NOMO-1 treated with DMSO at 0.1 percent for 48 hours (cell line): ENCODE measurements at regions not wholly inside any gene's neighbourhood (a gene's known extent, or its start where the extent isn't known, plus 50 kb on each side); places are given as distances from the start of the nearest gene placed in this dataset.
"Not testable (repeated sequence)": the region's sequence is repeated elsewhere in the genome, so short reads cannot be mapped to it uniquely, and the experiment has no call there.

Experiments
- DNase-seq: peaks from one replicate; lab custom pipeline; 2025; ENCODE audit not compliant: unreplicated experiment; lab: John Stamatoyannopoulos, UW

DNA sequence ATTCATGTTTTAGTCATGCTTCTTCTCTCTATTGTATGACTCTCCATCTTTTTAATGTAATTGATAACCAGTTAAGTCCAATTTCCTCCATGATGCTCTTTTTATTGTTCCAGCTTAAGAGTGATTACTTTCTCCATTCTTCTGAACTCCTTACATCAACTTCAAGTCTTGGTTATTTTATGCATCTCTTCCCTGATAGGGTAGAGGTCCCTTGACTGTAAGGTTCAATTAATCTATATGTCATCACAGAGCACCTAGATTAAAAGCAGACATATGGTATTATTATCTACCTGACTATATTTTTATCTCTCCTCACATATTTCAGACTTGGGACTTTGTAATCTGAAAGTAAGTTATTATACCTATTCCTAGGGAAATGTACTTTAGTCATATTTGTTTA lies 853.1 kb downstream of the REEP3 start:
- no peak for DNase-seq

DNA sequence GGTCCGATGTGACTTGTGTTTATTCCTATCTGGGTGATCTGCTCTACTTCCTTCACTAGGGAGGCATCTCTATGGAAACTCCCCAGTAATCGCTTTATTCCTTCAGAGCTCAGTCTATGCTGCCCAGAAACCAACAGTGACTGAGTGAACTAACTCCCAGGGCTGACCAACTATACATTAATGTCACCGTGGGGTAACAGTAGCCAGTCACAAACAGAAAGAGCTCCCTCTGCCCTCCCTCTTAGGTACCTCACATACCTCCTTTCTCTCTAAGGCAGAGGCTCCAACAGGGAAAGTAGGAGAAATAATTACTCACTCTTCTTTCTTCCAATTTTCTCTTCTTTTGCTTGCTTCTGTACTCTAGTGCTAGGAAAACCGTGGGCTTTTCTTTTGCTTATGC lies 855.0 kb downstream of the REEP3 start:
- DNase-seq = no peak

DNA sequence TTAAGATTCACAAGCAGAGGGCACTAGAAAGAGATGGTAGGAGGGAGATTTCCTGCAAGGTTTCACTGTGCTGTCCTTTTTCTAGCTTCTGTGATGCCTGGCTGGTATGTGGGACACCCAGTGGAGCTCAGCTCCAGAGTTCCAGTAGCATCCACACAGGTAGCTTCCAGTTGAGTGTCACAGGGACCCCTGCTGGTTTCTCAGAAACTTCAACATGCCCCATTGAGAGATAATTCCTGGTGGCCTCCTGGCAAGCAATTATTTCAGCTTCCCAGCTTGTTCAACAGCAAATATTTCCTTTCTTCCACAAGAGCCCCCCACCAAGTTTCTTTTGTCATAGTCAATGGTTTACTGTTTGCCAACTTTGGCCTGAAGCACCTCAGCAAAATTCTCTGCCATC lies 858.7 kb downstream of the REEP3 start:
- no peak for DNase-seq

DNA sequence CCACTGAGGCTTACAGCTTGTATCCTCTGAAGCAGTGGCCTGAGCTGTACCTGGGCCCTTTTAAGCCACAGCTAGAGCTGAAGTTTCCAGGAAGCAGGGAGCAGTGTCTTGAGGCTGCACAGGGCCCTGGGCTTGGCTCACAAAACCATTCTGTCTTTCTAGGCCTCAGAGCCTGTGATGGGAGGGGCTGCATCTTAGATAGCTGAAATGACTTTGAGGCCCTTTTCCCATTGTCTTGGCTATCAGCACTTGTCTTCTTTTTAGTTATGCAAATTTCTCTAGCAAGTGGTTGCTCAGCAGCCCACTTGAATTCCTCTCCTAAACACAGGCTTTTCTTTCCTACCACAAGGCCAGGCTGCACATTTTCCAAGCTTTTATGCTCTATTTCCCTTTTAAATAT lies 864.2 kb downstream of the REEP3 start:
- no peak for DNase-seq

DNA sequence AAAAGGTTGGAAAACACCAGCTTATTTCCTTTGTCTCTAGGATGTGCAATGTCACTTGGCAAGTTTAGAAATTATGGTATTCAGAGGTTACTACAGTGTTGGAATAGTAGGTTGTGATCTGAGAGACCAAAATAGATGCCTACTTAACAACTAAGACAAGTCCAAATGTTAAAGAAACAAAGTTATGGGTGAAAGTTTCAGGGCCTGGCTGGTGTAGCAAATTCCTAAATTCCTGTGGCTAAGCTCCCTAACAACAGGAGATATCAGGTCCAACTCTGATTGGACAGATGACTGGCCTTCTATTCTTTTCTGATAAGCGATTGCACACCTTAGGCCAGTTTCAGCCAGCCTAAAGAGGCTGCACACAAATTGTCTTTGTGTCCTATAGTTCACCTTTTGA lies 873.5 kb downstream of the REEP3 start:
- no peak for DNase-seq

DNA sequence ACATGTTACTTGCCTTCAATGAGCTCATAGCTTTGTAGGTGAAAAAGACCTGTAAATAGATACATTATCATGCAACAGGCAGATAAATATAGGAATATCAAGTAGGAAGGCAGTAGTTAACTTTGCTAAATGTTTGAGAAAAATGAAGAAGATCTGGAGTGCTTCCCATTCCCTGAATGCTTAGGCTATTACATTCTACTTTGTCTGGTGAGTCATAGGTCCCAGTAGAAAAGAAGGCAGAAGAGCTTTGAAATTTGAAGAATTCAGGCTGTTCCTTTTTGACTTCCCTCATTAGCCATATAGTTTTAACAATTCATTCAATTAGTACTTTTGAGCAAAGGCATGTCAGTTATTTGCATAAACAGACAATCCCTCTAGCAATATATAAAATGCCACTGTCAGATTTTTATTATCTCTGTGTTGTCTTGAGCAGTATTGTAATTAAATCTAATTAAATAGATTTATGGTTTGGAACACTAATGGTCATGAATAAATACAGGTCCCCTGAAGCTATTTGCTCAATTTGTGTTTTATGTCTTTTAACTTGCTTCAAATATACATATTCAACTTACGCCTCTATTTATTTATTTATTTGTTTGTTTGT lies 875.0 kb downstream of the REEP3 start:
- DNase-seq = no peak

DNA sequence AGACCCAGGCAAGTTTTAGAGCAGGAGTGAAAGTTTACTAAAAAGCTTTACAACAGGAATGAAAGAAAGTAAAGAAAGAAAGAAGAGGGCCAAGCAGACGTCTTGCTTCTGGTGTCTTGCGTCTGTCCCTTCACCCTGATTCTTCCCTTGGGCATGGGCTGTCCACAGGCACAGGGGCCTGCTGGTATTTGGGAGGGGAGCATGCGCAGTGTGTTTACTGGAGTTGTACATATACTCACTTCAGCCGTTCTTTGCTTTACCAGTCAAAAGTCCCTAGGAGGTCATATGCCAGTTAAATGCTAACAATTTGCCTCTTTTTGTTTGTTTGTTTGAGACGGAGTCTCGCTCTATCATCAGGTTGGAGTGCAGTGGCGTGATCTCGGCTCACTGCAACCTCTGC lies 875.9 kb downstream of the REEP3 start:
- DNase-seq = no peak

DNA sequence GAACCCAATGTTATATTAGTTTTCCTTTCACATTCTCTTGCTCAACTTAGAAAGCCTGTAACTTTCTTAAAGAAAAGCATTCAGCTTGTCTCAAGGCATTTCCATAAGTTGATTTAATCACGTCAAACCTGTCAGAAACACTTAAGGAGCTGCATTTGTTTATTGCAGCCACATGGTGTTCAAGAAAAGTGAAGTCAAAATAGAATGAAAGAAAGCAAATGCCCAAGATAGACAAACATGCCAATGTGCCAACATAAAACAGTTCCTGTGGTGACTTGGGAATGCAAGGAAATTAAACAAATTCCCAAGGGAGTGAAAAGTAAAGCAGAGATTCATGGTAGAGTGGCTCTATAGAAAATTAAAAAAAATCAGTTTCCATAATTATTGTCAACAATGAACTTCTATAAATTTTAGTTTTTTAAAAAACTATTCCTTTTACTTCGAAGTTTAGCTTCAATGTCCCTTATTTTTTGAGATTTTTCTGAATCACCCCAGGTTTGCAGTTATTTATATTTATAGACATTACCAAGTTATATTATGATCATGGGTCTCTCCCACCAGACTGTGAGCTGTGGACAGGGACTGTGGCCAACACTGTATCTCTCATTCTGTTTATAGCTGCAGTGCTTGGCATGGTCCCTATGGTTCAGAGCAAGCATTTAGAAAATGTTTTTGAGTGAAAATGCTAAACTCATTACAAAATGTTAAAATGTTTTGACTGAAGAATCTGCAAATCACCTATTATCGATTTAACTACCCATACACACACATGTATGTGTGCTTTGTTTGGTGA lies 887.4 kb downstream of the REEP3 start:
- no peak for DNase-seq

DNA sequence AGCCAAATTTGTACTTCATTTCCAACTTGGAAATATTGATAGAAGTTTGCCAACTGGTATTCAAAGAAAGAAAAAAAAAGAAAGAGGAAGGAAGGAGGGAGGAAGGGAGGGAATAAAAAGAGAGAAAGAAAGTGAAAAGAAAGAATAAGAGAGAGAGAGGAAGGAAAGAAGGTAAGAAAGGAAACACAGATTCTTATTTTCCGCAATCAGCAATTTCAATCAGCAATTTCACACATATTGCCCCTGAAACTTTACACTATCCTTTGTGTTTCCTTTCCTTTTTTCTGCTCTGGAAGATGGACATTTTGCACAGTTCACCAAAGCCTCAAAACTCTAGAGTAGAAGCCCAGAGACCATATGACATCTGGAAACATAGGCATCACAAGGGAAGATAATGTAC lies 888.1 kb downstream of the REEP3 start:
- DNase-seq = no peak

DNA sequence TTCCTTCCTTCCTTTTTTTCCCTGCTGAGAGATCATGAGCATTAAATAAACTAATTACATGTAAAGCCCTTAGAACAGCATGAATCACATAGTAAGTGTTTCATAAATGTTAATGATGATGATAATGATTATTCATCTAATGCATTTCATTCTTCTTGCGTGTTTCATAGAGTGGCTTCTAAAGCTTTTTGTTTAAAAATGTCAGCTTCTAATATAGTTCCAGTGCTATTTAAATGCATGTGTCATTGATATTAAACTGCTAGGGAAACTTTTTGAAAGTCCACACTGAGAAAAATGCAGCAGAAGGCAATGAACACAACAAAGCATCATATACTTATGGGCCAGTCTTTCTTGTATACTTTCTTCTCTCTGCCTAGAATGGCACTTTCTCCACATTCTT lies 894.8 kb downstream of the REEP3 start:
- no peak for DNase-seq

DNA sequence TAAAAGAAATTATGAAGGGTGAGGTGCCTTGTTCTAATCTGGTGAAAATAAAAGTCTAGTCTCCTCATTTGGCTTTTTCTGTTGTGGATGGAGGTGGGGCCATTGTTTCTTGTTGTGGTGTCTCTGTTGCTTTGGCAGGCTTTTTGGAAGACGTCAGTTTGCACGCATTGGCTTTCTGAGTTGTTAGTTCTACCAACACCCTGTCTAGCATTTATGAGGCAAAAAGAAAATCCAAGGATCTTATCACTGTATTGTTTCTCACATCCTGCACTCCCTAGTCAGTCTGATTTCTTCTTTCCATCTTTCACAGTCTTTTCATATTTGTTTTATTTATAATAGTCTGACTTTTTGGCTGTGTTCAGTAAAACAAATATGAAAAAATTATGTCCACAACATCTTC lies 898.3 kb downstream of the REEP3 start:
- DNase-seq = no peak

DNA sequence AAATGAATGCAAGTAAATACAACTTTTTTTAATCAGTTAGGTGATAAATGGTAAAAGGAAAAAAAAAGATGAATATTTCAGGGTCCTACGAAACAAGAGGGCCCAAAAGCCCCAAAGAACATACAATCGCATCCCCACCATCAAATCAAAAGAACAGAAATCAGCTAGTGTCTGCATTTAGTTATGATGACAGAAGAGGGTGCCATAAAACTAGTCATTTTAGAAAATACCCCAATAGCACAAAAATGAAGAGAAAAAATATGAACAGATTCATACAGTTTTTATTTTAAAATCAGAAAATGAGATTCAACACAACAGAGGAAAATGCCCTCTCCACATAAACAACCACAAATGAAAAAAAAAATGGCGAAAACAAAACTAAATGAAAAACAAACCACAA lies 905.5 kb downstream of the REEP3 start:
- DNase-seq = no peak

DNA sequence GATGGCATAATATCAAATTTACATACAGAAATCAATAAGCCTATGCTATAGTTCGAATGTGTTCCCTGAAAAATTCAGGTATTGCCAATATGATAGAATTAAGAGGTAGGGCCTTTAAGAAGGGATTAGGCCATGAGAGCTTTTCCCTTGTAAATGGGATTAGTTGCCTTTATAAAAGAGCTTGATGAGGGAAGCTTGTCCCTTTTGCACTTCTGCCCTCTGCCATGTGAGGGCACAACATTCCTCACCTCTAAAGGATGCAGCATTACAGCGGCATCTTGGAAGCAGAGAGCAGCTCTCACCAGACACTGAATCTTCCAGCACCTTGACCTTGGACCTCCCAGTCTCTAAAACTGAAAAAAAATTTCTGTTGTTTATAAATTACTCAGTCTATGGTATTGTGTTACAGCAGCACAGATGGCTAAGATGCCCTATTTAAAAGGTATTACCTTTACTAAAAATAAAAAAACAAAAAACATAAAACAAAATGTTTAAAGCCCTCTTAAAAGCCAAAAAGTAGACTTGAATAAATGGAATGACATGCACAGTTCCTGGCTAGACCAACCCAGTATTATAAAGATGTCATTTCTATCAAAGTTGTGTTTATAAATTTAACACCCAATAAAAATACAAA lies 909.6 kb downstream of the REEP3 start:
- DNase-seq = no peak

DNA sequence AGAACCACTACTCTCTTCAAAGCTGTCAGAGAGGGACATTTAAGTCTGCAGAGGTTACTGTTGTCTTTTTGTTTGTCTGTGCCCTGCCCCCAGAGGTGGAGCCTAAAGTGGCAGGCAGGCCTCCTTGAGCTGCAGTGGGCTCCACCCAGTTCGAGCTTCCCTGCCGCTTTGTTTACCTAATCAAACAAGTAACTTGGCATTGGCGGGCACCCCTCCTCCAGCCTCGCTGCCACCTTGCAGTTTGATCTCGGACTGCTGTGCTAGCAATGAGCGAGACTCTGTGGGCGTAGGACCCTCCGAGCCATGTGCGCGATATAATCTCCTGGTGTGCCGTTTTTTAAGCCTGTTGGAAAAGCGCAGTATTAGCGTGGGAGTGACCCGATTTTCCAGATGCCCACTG lies 920.7 kb downstream of the REEP3 start:
- not testable (repeated sequence) for DNase-seq

DNA sequence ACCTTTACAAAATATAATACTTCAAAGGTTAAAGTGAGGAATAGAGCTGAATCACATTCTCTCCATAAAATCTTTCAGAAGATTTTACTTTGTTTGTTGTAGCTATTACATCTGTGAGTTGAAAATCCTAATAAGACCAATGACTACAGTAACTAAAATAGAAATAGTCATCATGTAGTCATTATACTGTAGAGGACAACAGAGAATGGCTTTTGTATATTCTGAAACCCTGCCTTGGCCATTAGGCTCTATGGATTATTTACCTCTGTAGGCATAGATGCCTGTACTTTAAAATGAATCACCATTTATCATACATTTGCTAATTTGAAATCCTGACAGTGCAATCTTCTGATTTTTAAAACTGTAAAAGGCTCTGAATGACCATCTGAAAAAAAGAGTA lies 923.0 kb downstream of the REEP3 start:
- DNase-seq = no peak

DNA sequence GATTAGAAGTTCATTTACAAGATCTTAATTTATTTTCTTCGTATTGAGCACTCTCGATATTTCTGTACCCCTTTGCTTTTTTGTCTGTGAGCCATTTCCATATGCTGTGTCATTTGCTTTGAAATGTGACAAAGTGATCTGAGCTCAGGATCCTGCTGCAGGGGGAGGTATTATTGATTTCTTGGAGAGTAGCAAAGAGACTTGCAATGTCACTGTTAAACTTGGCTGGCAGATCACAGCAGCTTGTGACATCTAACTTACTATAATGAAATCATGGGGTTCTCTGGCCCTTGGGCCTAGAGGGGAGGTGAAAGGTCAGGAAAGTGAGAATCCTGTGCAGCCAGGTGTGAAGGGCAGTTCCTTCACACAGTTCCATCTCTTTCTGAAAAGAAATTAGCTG lies 923.4 kb downstream of the REEP3 start:
- DNase-seq = no peak

DNA sequence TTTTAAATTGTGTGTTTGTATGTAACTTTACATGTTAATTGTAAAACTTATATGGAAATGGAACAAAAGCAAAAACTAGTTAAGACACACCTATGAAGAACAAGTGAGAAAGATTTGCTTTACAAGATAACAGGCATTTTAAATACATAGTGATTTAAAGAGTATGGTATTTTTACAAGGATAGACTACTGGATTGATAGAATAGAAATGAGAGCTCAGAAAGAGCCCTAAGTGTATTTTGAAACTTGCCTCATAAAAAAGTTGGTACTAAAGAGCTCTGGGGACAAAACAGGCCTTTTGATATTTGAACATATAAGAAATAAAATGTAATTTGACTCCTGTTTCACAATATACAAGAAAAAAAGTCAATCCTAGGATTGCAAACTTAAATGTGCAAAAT lies 928.4 kb downstream of the REEP3 start:
- no peak for DNase-seq

DNA sequence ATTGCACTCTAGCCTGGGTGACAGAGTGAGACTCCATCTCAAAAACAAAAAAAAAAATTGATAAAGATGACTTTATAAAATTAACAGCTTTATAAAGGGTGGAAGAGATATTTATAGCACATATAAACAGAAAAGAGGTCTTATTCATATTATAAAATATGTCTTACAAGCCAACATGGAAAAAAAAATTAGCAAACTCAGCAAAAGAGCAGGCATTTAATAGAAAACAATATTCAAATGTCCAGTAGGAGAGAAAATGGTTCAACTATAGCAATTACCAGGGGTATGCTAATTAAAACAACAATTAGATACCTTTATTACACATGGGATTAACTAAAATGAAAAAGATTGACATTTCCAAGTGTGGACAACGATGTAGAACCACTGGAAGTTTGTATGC lies 929.1 kb downstream of the REEP3 start:
- no peak for DNase-seq

DNA sequence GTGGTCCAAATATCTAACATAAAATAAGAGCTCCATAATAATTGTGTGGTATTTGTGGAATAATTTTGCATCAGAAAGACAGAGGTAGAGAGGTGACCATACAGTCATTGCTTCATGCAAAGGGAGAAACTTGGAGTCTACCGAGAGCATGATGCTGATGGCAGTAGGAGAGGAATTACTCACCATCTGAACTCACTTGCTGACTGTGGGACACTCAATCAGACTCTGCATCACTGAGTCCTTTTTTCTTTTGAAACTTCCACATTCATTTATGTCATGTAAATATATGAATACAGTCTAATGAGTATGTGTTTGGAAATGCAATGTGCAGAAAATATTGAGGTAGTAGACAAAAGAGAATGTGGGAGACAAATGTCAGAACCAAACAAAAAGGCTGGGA lies 933.8 kb downstream of the REEP3 start:
- DNase-seq = no peak

DNA sequence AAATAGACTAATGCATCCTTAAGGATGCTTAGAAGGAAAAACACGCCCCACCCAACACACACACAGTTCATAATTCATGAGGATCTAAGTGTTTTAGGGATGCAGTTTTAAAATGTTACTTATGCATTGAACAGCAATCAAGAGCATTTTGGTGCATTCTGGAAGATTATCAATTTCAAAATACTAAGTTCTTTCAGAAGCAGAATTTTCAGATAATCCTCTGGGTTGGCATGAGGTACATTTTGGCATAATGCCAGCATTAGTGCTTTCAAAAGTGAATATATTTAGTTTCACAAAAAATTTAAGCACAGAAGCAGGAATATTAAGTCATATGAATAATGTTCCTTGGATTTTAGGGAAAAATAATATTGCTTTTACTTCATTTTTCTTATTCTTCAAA lies 937.1 kb downstream of the REEP3 start:
- no peak for DNase-seq

DNA sequence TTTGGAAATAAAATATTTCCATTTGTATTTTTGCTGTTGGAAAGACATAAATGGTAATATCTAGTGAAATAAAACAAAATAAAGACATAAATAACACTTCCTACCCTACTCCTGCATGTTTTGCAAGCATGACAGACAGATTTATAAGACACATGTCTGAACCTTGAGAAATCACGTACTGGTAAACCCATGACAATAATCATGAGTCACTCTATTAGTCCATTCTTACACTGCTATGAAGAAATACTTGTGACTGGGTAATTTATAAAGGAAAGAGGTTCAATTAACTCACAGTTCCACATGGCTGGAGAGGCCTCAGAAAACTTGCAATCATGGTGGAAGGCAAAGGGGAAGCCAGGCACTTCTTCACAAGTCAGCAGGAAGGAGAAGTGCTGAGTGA lies 942.2 kb downstream of the REEP3 start:
- DNase-seq = no peak

DNA sequence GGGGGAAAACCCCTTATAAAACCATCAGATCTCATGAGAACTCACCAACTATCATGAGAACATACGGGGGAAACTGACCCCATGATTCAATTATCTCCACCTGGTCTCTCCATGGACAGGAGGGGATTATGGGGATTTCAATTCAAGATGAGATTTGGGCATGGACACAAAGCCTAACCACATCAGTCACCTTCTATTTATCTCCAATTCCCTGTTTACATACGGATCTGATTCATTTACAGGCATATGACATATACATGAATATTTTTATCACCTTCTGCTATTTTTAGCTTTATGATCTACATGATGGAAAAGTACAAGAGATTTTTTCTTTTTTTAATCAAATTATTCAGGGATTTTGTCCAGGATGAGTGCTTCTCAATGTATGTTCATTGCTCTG lies 944.5 kb downstream of the REEP3 start:
- no peak for DNase-seq

DNA sequence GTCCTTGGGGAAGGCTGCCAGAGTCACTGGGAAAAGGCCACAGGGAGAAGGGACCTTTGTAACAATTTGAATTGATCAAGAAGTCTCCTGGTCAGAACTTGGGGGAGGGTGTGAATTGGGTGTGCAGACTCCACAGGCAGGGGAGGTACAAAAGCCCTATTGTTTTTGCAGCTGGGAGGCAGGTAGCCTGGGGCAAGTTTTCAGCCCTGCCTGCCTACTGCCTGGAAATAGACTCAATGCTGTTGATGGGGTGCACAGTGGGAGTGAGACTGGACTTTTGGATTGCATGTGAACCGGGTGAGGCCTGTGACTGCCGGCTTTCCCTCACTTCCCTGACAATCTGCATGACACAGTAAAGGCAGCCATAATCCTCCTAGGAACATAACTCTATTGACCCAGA lies 947.0 kb downstream of the REEP3 start:
- DNase-seq = no peak
